Skeletal muscle satellite cell (primary cell): ENCODE measurements at regions not wholly inside any gene's neighbourhood (a gene's known extent, or its start where the extent isn't known, plus 50 kb on each side); places are given as distances from the start of the nearest gene placed in this dataset.

Experiments
- H3K27me3 ChIP-seq: 2 replicates; pipeline ENCODE4 v1.7.0; 2013; ENCODE audit warnings: low read length; ENCODE audit not compliant: control insufficient read depth, insufficient read depth
- H3K36me3 ChIP-seq: 2 replicates; pipeline ENCODE4 v1.7.0; 2013; ENCODE audit warnings: mild to moderate bottlenecking, control low read depth, low read length; ENCODE audit not compliant: insufficient read depth
- H3K4me1 ChIP-seq: 2 replicates; pipeline ENCODE4 v1.7.0; 2013; ENCODE audit warnings: low read length; ENCODE audit not compliant: control insufficient read depth, insufficient read depth
- H3K4me2 ChIP-seq: 2 replicates; pipeline ENCODE4 v1.7.0; 2013; ENCODE audit warnings: mild to moderate bottlenecking, low read length
- H3K4me3 ChIP-seq: 2 replicates; pipeline ENCODE4 v1.7.0; 2013; ENCODE audit warnings: low read length
- H3K9ac ChIP-seq: 2 replicates; pipeline ENCODE4 v1.7.0; 2013; ENCODE audit warnings: mild to moderate bottlenecking, low read depth, low read length, moderate library complexity
- H3K9me3 ChIP-seq: replicated peaks from 2 replicates; pipeline ENCODE4 v1.7.0; 2013; ENCODE audit warnings: mild to moderate bottlenecking, control low read depth, low read length

GRCh38 chr10:130807096-130807495 lies 504.4 kb downstream of the TCERG1L start:
- Histone ChIP-seq H3K9ac (no peak overlapping the region), H3K36me3 (no peaks in the 10 kb centered on the region), H3K4me2 (no peak overlapping the region), H3K4me3 (no peak overlapping the region), H3K27me3 (no peaks in the 10 kb centered on the region), H3K4me1 (no peaks in the 10 kb centered on the region), H3K9me3 (peaks cover 26% of the 10 kb centered on the region)

- Histone ChIP-seq H3K27me3 (no peaks in the 10 kb centered on the region), H3K36me3 (no peaks in the 10 kb centered on the region), H3K9ac (no peak overlapping the region), H3K4me3 (no peak overlapping the region), H3K4me2 (no peak overlapping the region), H3K4me1 (no peaks in the 10 kb centered on the region), H3K9me3 (peaks cover 26% of the 10 kb centered on the region)
Measured at GRCh38 chr10:130807721-130808120, 503.8 kb downstream of the TCERG1L start.

- Histone ChIP-seq H3K9me3 (peaks cover 26% of the 10 kb centered on the region), H3K4me2 (no peak overlapping the region)
Measured at GRCh38 chr10:130808243-130808642, 503.3 kb downstream of the TCERG1L start.

GRCh38 chr10:130808686-130809085 lies 502.8 kb downstream of the TCERG1L start:
- peaks cover 26% of the 10 kb centered on the region for H3K9me3 ChIP-seq
- no peaks in the 10 kb centered on the region for H3K4me1 ChIP-seq
- H3K36me3 ChIP-seq: no peaks in the 10 kb centered on the region
- H3K4me2 ChIP-seq: no peak overlapping the region
- H3K9ac ChIP-seq: no peak overlapping the region
- no peak overlapping the region for H3K4me3 ChIP-seq
- H3K27me3 ChIP-seq: no peaks in the 10 kb centered on the region

More at GRCh38 chr10:130808243-130808642, 503.3 kb downstream of the TCERG1L start:
- Histone ChIP-seq H3K4me1 (no peaks in the 10 kb centered on the region), H3K4me3 (no peak overlapping the region), H3K9ac (no peak overlapping the region), H3K27me3 (no peaks in the 10 kb centered on the region), H3K36me3 (no peaks in the 10 kb centered on the region)

DNA sequence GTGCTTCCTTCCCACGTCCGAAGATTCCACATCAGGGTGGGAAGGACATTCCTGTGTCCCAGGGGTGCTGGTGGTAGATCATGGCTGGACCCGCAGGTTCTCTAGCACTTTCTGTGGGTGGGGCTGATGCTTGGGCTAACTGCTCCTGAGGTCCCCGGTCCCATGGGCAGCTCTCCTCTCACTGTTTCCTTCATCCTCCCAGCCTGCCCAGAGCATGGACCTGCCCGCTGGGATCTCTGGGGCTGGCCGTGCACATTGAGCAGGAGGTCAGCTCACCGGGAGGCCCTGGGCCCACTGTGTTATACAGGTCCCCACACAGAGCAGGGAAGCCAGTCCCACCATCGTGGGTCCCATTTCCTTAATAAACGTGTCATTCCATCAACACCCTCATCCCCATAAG lies 502.3 kb downstream of the TCERG1L start:
- Histone ChIP-seq H3K4me1 (no peaks in the 10 kb centered on the region), H3K36me3 (no peaks in the 10 kb centered on the region), H3K9ac (no peak overlapping the region), H3K4me2 (no peak overlapping the region), H3K9me3 (peaks cover 25% of the 10 kb centered on the region), H3K4me3 (no peak overlapping the region), H3K27me3 (no peaks in the 10 kb centered on the region)

DNA sequence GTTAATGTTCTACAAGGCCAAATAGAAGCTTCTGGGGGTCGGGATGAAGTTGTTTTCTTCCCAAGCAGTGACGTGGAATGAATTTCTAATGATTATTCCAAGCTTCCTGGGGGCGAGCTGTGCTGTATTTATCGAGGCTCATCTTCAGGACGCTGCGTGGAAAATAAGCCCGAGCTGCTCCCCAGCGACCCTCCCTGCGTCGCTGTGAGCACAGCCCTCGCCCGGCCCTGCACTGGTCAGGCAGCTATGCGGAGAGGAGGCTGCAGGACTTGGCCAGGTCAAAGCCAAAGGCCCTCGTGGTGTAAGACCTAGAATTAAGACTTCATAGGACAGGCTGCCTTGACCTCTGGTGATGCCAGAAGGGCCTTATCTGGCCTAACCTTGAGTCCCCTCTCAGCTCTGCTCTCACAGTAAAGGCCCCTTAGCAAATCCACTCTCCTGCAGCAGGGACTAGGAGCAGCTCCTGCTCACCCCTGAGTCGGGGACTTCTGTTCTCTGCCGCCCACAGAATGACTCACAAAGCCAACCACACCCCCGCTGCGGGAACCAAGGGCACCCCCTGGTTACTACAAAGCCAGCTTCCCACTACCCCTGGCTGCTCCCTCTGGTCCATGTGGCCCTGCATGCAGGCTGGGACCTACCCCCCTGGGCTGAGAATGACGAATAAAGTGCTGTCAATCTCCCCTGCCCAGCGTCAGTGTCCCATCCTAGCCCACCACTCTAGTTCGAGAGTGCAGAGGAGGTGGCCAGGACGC lies 501.6 kb downstream of the TCERG1L start:
- Histone ChIP-seq H3K36me3 (no peaks in the 10 kb centered on the region), H3K9ac (no peak overlapping the region), H3K27me3 (no peaks in the 10 kb centered on the region), H3K4me3 (no peak overlapping the region), H3K4me2 (no peak overlapping the region), H3K9me3 (peaks cover 19% of the 10 kb centered on the region), H3K4me1 (no peaks in the 10 kb centered on the region)

- H3K4me1 ChIP-seq: no peaks in the 10 kb centered on the region
- peaks cover 11% of the 10 kb centered on the region for H3K9me3 ChIP-seq
- no peak overlapping the region for H3K4me3 ChIP-seq
- H3K27me3 ChIP-seq: no peaks in the 10 kb centered on the region
- no peak overlapping the region for H3K9ac ChIP-seq
- H3K36me3 ChIP-seq: no peaks in the 10 kb centered on the region
- H3K4me2 ChIP-seq: no peak overlapping the region
Measured at GRCh38 chr10:130810856-130811255, 500.7 kb downstream of the TCERG1L start.

DNA sequence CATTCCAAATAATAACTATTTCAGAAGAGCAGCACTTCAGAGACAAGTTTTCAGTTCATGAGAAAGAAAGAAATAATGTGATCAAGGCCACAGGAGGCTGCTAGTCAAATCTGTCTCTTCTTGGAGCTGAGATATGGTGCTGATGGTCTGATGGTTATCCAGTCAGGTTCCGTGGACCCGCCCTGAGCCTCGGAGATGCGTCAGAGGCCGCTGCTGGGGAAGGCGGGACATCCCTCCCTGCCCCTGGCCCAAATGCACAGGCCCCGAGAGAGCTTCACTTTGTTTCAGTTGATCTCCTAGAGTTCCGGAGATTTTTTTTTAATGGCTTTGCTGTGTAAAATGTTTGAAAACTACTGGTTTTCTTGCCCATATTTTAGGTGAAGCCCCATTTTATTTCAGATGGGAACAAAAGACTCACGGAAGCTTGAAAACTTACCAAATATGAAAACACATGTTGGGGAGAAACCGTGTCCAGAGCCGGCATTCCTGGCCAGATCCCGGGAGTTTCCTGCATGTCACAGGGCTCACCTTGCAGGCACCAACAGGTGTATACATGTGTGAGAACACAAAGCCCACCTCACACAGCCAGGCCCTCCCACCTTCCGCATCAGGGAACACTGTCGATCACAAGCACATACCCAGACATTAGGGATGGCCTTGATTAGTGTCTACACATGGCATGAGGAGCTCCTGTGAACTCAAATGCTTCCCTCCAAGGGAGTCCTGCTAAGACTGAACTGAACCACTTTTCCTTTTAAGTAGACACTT lies 499.0 kb downstream of the TCERG1L start:
- H3K4me2 ChIP-seq: no peak overlapping the region
- no peaks in the 10 kb centered on the region for H3K4me1 ChIP-seq
- no peak overlapping the region for H3K4me3 ChIP-seq
- H3K36me3 ChIP-seq: no peaks in the 10 kb centered on the region
- H3K9me3 ChIP-seq: peaks cover 14% of the 10 kb centered on the region
- no peaks in the 10 kb centered on the region for H3K27me3 ChIP-seq
- H3K9ac ChIP-seq: no peak overlapping the region

GRCh38 chr10:130814610-130815009 lies 496.9 kb downstream of the TCERG1L start:
- Histone ChIP-seq H3K4me1 (no peaks in the 10 kb centered on the region), H3K9me3 (peaks cover 5% of the 10 kb centered on the region), H3K27me3 (no peaks in the 10 kb centered on the region), H3K4me3 (no peak overlapping the region), H3K4me2 (no peak overlapping the region), H3K36me3 (no peaks in the 10 kb centered on the region), H3K9ac (no peak overlapping the region)

DNA sequence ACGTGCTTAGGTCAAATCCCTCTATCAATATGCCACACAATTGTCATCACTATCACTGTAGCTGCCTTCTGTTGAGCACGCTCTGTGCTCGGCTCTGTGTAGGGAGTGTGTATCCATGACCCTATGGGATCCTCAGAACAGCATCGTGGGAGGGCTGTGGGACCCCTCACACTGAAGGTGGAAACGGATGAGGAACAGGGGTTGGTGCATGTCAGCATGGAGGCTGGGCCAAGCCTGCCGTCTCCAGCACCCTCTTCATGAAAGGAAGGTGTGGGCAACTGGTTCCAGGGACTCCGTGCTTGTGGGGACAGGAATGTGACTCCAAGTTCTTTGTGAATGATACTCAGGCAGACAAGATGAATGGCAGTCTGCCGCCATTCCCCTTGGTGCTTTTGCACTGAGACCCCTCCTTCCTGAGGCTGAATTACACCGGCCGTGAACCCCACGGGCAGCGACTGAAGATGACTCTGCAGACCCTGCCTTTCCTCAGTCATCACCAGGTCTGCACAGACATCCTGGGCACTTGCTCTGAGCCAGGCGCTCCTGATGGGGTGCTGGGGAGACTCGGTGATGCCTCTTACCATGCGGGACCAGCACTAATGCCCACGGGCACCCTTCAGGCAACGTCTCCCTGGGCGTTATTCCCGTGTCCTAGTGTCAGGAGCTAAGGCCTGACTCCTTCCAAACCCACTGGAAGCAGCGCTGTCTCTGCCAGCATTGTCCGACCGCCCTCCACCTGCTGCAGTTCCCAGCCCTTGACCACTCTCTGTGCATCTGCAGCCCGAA lies 495.2 kb downstream of the TCERG1L start:
- H3K9ac ChIP-seq: no peak overlapping the region
- H3K4me1 ChIP-seq: no peaks in the 10 kb centered on the region
- no peaks in the 10 kb centered on the region for H3K27me3 ChIP-seq
- no peak overlapping the region for H3K4me2 ChIP-seq
- no peak overlapping the region for H3K4me3 ChIP-seq
- H3K36me3 ChIP-seq: no peaks in the 10 kb centered on the region
- peaks cover 11% of the 10 kb centered on the region for H3K9me3 ChIP-seq

- Histone ChIP-seq H3K4me2 (no peak overlapping the region), H3K27me3 (no peaks in the 10 kb centered on the region), H3K36me3 (no peaks in the 10 kb centered on the region), H3K4me3 (no peak overlapping the region), H3K9ac (no peak overlapping the region), H3K4me1 (no peaks in the 10 kb centered on the region), H3K9me3 (peaks cover 11% of the 10 kb centered on the region)
Measured at GRCh38 chr10:130817046-130817624, 494.4 kb downstream of the TCERG1L start.
